ENCODE measurements at regions not wholly inside any gene's neighbourhood (a gene's known extent, or its start where the extent isn't known, plus 50 kb on each side); places are given as distances from the start of the nearest gene placed in this dataset.

DNA sequence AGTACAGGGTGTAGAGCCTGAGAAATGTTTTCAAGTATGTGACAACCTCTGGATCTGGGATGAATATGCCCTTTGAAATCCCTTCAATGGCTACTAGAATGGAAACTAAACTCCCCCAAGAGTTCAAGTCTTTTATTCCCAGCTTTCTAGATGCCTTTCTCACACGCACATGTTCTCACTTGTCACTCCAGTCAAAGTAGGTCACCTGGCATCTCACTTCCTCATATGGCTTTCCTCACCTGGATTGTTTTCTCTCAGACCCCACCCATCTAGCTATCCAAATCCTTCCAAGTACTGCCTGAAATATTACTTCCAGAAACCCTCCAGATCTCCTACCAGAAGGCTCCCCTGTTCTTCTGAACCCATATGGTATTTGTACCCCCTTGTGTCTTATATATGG lies 615.4 kb upstream of the KLF4 start:
- TF ChIP-seq EP300 (IDR thresholded peaks at IDR 0.05; ENCODE audit: low read depth in 2 of 2, low read length in 2 of 2) (no peak), EP300 (CRISPR knock-in tag; IDR thresholded peaks at IDR 0.05; ENCODE audit: borderline replicate concordance) (no peak), IKZF1 (IDR thresholded peaks at IDR 0.05) (no peak), SMC3 (IDR thresholded peaks at IDR 0.05; ENCODE audit: low read length) (no peak), BRCA1 (CRISPR knock-in tag; IDR thresholded peaks at IDR 0.05) (no peak), HOXA9 (CRISPR knock-in tag; IDR thresholded peaks at IDR 0.05; ENCODE audit: borderline replicate concordance) (no peak), PLRG1 (conservative IDR thresholded peaks at IDR 0.05) (no peak), ZNF674 (CRISPR knock-in tag; IDR thresholded peaks at IDR 0.05; ENCODE audit: low read depth) (no peak)
- TF ChIP-seq, protein P1, sequence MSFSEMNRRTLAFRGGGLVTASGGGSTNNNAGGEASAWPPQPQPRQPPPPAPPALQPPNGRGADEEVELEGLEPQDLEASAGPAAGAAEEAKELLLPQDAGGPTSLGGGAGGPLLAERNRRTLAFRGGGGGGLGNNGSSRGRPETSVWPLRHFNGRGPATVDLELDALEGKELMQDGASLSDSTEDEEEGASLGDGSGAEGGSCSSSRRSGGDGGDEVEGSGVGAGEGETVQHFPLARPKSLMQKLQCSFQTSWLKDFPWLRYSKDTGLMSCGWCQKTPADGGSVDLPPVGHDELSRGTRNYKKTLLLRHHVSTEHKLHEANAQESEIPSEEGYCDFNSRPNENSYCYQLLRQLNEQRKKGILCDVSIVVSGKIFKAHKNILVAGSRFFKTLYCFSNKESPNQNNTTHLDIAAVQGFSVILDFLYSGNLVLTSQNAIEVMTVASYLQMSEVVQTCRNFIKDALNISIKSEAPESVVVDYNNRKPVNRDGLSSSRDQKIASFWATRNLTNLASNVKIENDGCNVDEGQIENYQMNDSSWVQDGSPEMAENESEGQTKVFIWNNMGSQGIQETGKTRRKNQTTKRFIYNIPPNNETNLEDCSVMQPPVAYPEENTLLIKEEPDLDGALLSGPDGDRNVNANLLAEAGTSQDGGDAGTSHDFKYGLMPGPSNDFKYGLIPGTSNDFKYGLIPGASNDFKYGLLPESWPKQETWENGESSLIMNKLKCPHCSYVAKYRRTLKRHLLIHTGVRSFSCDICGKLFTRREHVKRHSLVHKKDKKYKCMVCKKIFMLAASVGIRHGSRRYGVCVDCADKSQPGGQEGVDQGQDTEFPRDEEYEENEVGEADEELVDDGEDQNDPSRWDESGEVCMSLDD (CRISPR knock-in tag; IDR thresholded peaks at IDR 0.05; ENCODE audit: borderline replicate concordance): no peak
- TF ChIP-seq, protein P2, sequence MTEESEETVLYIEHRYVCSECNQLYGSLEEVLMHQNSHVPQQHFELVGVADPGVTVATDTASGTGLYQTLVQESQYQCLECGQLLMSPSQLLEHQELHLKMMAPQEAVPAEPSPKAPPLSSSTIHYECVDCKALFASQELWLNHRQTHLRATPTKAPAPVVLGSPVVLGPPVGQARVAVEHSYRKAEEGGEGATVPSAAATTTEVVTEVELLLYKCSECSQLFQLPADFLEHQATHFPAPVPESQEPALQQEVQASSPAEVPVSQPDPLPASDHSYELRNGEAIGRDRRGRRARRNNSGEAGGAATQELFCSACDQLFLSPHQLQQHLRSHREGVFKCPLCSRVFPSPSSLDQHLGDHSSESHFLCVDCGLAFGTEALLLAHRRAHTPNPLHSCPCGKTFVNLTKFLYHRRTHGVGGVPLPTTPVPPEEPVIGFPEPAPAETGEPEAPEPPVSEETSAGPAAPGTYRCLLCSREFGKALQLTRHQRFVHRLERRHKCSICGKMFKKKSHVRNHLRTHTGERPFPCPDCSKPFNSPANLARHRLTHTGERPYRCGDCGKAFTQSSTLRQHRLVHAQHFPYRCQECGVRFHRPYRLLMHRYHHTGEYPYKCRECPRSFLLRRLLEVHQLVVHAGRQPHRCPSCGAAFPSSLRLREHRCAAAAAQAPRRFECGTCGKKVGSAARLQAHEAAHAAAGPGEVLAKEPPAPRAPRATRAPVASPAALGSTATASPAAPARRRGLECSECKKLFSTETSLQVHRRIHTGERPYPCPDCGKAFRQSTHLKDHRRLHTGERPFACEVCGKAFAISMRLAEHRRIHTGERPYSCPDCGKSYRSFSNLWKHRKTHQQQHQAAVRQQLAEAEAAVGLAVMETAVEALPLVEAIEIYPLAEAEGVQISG (CRISPR knock-in tag; IDR thresholded peaks at IDR 0.05): no peak
- TF ChIP-seq, protein P3, sequence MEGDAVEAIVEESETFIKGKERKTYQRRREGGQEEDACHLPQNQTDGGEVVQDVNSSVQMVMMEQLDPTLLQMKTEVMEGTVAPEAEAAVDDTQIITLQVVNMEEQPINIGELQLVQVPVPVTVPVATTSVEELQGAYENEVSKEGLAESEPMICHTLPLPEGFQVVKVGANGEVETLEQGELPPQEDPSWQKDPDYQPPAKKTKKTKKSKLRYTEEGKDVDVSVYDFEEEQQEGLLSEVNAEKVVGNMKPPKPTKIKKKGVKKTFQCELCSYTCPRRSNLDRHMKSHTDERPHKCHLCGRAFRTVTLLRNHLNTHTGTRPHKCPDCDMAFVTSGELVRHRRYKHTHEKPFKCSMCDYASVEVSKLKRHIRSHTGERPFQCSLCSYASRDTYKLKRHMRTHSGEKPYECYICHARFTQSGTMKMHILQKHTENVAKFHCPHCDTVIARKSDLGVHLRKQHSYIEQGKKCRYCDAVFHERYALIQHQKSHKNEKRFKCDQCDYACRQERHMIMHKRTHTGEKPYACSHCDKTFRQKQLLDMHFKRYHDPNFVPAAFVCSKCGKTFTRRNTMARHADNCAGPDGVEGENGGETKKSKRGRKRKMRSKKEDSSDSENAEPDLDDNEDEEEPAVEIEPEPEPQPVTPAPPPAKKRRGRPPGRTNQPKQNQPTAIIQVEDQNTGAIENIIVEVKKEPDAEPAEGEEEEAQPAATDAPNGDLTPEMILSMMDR (CRISPR knock-in tag; IDR thresholded peaks at IDR 0.05): no peak
- TF ChIP-seq, protein P4, sequence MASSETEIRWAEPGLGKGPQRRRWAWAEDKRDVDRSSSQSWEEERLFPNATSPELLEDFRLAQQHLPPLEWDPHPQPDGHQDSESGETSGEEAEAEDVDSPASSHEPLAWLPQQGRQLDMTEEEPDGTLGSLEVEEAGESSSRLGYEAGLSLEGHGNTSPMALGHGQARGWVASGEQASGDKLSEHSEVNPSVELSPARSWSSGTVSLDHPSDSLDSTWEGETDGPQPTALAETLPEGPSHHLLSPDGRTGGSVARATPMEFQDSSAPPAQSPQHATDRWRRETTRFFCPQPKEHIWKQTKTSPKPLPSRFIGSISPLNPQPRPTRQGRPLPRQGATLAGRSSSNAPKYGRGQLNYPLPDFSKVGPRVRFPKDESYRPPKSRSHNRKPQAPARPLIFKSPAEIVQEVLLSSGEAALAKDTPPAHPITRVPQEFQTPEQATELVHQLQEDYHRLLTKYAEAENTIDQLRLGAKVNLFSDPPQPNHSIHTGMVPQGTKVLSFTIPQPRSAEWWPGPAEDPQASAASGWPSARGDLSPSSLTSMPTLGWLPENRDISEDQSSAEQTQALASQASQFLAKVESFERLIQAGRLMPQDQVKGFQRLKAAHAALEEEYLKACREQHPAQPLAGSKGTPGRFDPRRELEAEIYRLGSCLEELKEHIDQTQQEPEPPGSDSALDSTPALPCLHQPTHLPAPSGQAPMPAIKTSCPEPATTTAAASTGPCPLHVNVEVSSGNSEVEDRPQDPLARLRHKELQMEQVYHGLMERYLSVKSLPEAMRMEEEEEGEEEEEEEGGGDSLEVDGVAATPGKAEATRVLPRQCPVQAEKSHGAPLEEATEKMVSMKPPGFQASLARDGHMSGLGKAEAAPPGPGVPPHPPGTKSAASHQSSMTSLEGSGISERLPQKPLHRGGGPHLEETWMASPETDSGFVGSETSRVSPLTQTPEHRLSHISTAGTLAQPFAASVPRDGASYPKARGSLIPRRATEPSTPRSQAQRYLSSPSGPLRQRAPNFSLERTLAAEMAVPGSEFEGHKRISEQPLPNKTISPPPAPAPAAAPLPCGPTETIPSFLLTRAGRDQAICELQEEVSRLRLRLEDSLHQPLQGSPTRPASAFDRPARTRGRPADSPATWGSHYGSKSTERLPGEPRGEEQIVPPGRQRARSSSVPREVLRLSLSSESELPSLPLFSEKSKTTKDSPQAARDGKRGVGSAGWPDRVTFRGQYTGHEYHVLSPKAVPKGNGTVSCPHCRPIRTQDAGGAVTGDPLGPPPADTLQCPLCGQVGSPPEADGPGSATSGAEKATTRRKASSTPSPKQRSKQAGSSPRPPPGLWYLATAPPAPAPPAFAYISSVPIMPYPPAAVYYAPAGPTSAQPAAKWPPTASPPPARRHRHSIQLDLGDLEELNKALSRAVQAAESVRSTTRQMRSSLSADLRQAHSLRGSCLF (CRISPR knock-in tag; IDR thresholded peaks at IDR 0.05; ENCODE audit: borderline replicate concordance): no peak
- TF ChIP-seq, protein P5, sequence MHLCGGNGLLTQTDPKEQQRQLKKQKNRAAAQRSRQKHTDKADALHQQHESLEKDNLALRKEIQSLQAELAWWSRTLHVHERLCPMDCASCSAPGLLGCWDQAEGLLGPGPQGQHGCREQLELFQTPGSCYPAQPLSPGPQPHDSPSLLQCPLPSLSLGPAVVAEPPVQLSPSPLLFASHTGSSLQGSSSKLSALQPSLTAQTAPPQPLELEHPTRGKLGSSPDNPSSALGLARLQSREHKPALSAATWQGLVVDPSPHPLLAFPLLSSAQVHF (CRISPR knock-in tag; IDR thresholded peaks at IDR 0.05): no peak
- TF ChIP-seq, protein P6, sequence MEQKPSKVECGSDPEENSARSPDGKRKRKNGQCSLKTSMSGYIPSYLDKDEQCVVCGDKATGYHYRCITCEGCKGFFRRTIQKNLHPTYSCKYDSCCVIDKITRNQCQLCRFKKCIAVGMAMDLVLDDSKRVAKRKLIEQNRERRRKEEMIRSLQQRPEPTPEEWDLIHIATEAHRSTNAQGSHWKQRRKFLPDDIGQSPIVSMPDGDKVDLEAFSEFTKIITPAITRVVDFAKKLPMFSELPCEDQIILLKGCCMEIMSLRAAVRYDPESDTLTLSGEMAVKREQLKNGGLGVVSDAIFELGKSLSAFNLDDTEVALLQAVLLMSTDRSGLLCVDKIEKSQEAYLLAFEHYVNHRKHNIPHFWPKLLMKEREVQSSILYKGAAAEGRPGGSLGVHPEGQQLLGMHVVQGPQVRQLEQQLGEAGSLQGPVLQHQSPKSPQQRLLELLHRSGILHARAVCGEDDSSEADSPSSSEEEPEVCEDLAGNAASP (CRISPR knock-in tag; IDR thresholded peaks at IDR 0.05; ENCODE audit: borderline replicate concordance): no peak

Measured in HepG2 (cell line).